CD4-positive, alpha-beta T cell (primary cell): ENCODE measurements at regions not wholly inside any gene's neighbourhood (a gene's known extent, or its start where the extent isn't known, plus 50 kb on each side); places are given as distances from the start of the nearest gene placed in this dataset.

Experiments
- ATAC-seq: fragments of 200-7000 bp; cut with Tn5 transposase; one replicate; pipeline ENCODE4 v1.10.0; 2022; ENCODE audit warnings: mild to moderate bottlenecking; ENCODE audit not compliant: poor library complexity
- CTCF ChIA-PET: fragments of 350-600 bp; sonication (Branson Sonifier 250); formaldehyde crosslinking; loops from one replicate; lab custom pipeline; 2021; ENCODE audit warnings: antibody characterized with exemption, inconsistent platforms; lab: Charles Lee
- POLR2A ChIA-PET: fragments of 350-600 bp; sonication (Branson Sonifier 250); formaldehyde crosslinking; loops from one replicate; lab custom pipeline; 2021; ENCODE audit warnings: antibody characterized with exemption, inconsistent platforms; lab: Charles Lee
- DNase-seq, 14 experiments: peaks; one replicate each; pipeline ENCODE4 v3.0.0-alpha.2; 2013 to 2020; ENCODE audit warnings: mixed read lengths in 2 of 14
- H3K27ac ChIP-seq, 2 donors: one replicate each; pipeline versions ENCODE4 v1.5.1 to v1.7.0; 2013; ENCODE audit warnings: low read length in 2 of 2, low read depth in 1 of 2, mild to moderate bottlenecking in 1 of 2
- H3K27me3 ChIP-seq, 2 experiments: 1 replicate in 1 of 2; 2 replicates in 1 of 2; pipeline versions ENCODE4 v1.6.1 to v1.7.0; 2013; ENCODE audit warnings: low read length in 2 of 2, control low read depth in 1 of 2, mild to moderate bottlenecking in 1 of 2, moderate library complexity in 1 of 2; ENCODE audit not compliant: insufficient read depth in 2 of 2, control insufficient read depth in 1 of 2
- H3K36me3 ChIP-seq: one replicate; pipeline ENCODE4 v1.6.1; 2013; ENCODE audit warnings: low read length, control low read depth; ENCODE audit not compliant: insufficient read depth
- H3K4me1 ChIP-seq: one replicate; pipeline ENCODE4 v1.6.1; 2013; ENCODE audit warnings: low read length, control low read depth; ENCODE audit not compliant: insufficient read depth
- H3K4me3 ChIP-seq: one replicate; pipeline ENCODE4 v1.5.1; 2013; ENCODE audit warnings: mild to moderate bottlenecking, low read length, moderate library complexity
- H3K9me3 ChIP-seq, 2 experiments: 1 replicate in 1 of 2; 2 replicates in 1 of 2; pipeline versions ENCODE4 v1.6.1 to v1.7.0; 2013; ENCODE audit warnings: low read length in 2 of 2, mild to moderate bottlenecking in 2 of 2, control low read depth in 1 of 2, moderate library complexity in 1 of 2; ENCODE audit not compliant: control insufficient read depth in 1 of 2, insufficient read depth in 1 of 2
- H3K27ac Mint-ChIP-seq: one replicate; pipeline ENCODE4 v1.8.0; 2020; ENCODE audit warnings: mixed read lengths
- H3K27me3 Mint-ChIP-seq: one replicate; pipeline ENCODE4 v1.8.0; 2021; ENCODE audit warnings: mixed read lengths
- H3K36me3 Mint-ChIP-seq: one replicate; pipeline ENCODE4 v1.8.0; 2021; ENCODE audit warnings: low read depth, mixed read lengths
- H3K4me1 Mint-ChIP-seq: one replicate; pipeline ENCODE4 v1.8.0; 2021; ENCODE audit warnings: low read depth, mixed read lengths
- H3K4me3 Mint-ChIP-seq: one replicate; pipeline ENCODE4 v1.8.0; 2020; ENCODE audit warnings: mild to moderate bottlenecking, mixed read lengths
- H3K9me3 Mint-ChIP-seq: one replicate; pipeline ENCODE4 v1.8.0; 2020; ENCODE audit warnings: mixed read lengths
- intact Hi-C, 2 experiments: fragments of 100-400 bp; cut with DNase I in 1 of 2; cut with micrococcal nuclease in 1 of 2; formaldehyde crosslinking; loops; one replicate each; pipeline versions ENCODE4 v1.15.1 to v1.9.0; 2023 to 2025; cut with DNase I, micrococcal nuclease
- TF ChIP-seq, protein P1 (sequence below): fragments of 200-600 bp; IDR thresholded peaks from one replicate; pipeline ENCODE4 v1.8.0; 2022; ENCODE audit warnings: antibody characterized with exemption, mild to moderate bottlenecking

DNA sequence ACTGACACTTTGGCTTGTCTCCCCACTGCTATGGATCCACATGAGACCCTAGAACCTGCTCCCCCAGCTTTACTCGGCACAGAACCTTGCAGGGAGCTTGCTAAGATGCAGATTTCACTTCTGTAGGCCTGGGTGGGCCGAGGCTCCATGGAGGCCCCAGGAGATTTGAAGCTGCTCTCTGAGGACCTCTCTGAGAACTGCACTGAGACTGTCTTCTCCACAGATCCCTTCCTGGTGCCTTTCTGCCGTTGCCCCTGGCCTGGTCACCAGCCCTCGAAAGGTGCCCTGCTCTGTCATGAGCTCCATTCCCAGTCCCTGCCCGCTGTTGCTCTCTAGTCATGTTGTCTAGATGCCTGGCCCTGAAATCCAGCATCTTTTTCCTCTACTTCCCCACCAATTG, 588.4 kb downstream of the AJAP1 start:
- no peak overlapping the region for H3K27ac ChIP-seq
- ChIA-PET POLR2A (no interaction called here), CTCF (no interaction called here)
- Mint-ChIP-seq H3K4me1 (no peaks in the 10 kb centered on the region), H3K27ac (no peak overlapping the region), H3K27me3 (no peaks in the 10 kb centered on the region), H3K36me3 (no peaks in the 10 kb centered on the region), H3K9me3 (no peaks in the 10 kb centered on the region), H3K4me3 (no peak overlapping the region)
- ATAC-seq: no peak
- no peaks in the 10 kb centered on the region for H3K4me1 ChIP-seq
- intact Hi-C loops: no loop called here
- no peaks in the 10 kb centered on the region for H3K27me3 ChIP-seq
- DNase-seq: no peak
- no peaks in the 10 kb centered on the region for H3K36me3 ChIP-seq
- H3K9me3 ChIP-seq: peaks cover 0 to 6% of the 10 kb centered on the region in 2 experiments
- TF ChIP-seq, protein P1, sequence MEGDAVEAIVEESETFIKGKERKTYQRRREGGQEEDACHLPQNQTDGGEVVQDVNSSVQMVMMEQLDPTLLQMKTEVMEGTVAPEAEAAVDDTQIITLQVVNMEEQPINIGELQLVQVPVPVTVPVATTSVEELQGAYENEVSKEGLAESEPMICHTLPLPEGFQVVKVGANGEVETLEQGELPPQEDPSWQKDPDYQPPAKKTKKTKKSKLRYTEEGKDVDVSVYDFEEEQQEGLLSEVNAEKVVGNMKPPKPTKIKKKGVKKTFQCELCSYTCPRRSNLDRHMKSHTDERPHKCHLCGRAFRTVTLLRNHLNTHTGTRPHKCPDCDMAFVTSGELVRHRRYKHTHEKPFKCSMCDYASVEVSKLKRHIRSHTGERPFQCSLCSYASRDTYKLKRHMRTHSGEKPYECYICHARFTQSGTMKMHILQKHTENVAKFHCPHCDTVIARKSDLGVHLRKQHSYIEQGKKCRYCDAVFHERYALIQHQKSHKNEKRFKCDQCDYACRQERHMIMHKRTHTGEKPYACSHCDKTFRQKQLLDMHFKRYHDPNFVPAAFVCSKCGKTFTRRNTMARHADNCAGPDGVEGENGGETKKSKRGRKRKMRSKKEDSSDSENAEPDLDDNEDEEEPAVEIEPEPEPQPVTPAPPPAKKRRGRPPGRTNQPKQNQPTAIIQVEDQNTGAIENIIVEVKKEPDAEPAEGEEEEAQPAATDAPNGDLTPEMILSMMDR: no peak
- no peak overlapping the region for H3K4me3 ChIP-seq

DNA sequence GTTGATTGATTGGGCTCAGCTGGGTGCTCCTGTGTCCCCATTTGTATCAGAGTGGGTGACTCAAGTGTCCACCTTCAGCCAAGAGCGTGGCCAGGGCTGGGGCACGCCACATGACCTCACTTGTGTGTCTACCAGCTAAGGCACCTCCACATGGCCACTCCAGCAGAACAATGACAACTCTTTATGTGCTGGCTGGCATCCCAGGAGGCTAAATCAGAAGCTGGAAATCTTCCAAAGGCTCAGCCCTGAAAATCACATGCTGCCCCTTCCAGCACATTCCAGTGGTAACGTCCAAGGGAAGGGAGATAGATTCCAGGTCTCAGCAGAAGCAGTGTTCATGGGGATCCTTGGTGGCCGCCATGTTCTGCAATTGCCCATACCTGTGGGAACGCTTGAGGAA, 585.5 kb downstream of the AJAP1 start:
- ChIA-PET CTCF (no interaction called here), POLR2A (no interaction called here)
- no peaks in the 10 kb centered on the region for H3K9me3 Mint-ChIP-seq
- TF ChIP-seq, protein P1: no peak
- Histone ChIP-seq H3K4me3 (no peak overlapping the region), H3K36me3 (no peaks in the 10 kb centered on the region), H3K9me3 (peaks cover 0 to 6% of the 10 kb centered on the region in 2 experiments), H3K27me3 (no peaks in the 10 kb centered on the region), H3K4me1 (no peaks in the 10 kb centered on the region), H3K27ac (no peak overlapping the region)
- H3K4me3 Mint-ChIP-seq: no peak overlapping the region
- intact Hi-C loops: no loop called here
- peaks cover 4% of the 10 kb centered on the region for H3K4me1 Mint-ChIP-seq
- H3K27ac Mint-ChIP-seq: no peak overlapping the region
- DNase-seq: no peak
- ATAC-seq: no peak
- no peaks in the 10 kb centered on the region for H3K27me3 Mint-ChIP-seq
- H3K36me3 Mint-ChIP-seq: no peaks in the 10 kb centered on the region

DNA sequence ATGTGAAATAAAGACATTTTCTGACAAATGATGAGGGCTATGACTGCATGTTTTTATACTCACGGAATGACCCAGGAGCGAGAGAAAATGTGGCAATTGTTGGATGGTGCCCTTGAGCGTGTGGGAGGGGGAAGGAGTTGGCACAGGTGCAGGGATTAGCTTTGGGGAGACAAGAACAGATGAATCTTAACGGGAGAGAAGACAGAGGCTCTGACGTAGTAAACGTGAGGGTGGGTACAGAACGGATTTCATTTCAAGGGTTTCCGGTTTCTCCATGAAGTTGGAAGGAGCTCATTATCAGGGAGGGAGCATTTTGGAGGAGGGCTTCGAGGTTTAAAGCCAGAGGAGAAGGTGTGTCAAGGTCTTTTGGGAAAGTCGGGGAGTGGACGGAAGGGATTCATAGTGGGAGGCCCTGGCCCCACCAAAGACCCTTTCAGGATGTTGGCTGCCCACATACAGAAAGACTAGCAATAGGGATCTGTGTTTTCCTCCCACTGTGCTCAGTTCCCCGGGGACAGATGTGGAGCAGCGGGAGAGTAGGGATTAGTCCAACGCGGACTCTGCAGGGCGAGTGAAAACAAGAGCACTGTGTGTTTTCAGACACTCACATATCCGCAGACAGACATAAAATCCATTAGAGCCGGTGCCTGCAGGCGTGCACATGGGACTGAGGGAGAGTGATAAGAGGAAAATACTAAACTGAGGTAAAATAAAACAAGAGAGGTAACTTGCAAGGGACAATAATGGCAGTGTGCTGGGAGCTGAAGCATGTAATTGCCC, 584.1 kb downstream of the AJAP1 start:
- no peak for ATAC-seq
- Histone ChIP-seq H3K27me3 (no peaks in the 10 kb centered on the region), H3K27ac (no peak overlapping the region), H3K36me3 (no peaks in the 10 kb centered on the region), H3K4me1 (no peaks in the 10 kb centered on the region), H3K4me3 (no peak overlapping the region), H3K9me3 (peaks cover 0 to 6% of the 10 kb centered on the region in 2 experiments)
- ChIA-PET CTCF (no interaction called here), POLR2A (no interaction called here)
- intact Hi-C loops: no loop called here
- no peak overlapping the region for H3K4me3 Mint-ChIP-seq
- no peak overlapping the region for H3K27ac Mint-ChIP-seq
- no peaks in the 10 kb centered on the region for H3K9me3 Mint-ChIP-seq
- peaks cover 4% of the 10 kb centered on the region for H3K4me1 Mint-ChIP-seq
- no peak for DNase-seq
- TF ChIP-seq, protein P1: no peak
- H3K27me3 Mint-ChIP-seq: no peaks in the 10 kb centered on the region
- H3K36me3 Mint-ChIP-seq: no peaks in the 10 kb centered on the region
